Midbrain (tissue), 1 donor: ENCODE measurements at regions not wholly inside any gene's neighbourhood (a gene's known extent, or its start where the extent isn't known, plus 50 kb on each side); places are given as distances from the start of the nearest gene placed in this dataset.
"Not testable (repeated sequence)": the region's sequence is repeated elsewhere in the genome, so short reads cannot be mapped to it uniquely, and the experiment has no call there.

Source experiments
- DNase-seq: peaks from one replicate; lab custom pipeline; 2025; lab: John Stamatoyannopoulos, UW

GRCh38 chr3:177902876-177903275, 633.4 kb upstream of the KCNMB2 start:
- no peak for DNase-seq

GRCh38 chr3:177904621-177905020, 631.6 kb upstream of the KCNMB2 start:
- DNase-seq = no peak

GRCh38 chr3:177905173-177906125, 630.8 kb upstream of the KCNMB2 start:
- DNase-seq = peak; percentile 58

- peak; percentile 58 for DNase-seq
Measured at GRCh38 chr3:177906126-177906511, 630.1 kb upstream of the KCNMB2 start.

- no peak for DNase-seq
Measured at GRCh38 chr3:177906578-177907229, 629.5 kb upstream of the KCNMB2 start.

GRCh38 chr3:177909530-177909929, 626.7 kb upstream of the KCNMB2 start:
- DNase-seq = not testable (repeated sequence)

- DNase-seq = no peak
Measured at GRCh38 chr3:177914224-177914623, 622.0 kb upstream of the KCNMB2 start.

- DNase-seq = no peak
Measured at GRCh38 chr3:177916461-177916860, 619.8 kb upstream of the KCNMB2 start.

- no peak for DNase-seq
Measured at GRCh38 chr3:177917234-177917861, 618.9 kb upstream of the KCNMB2 start.

GRCh38 chr3:177921153-177921552, 615.1 kb upstream of the KCNMB2 start:
- no peak for DNase-seq

GRCh38 chr3:177924261-177924660, 612.0 kb upstream of the KCNMB2 start:
- DNase-seq = no peak

GRCh38 chr3:177928172-177928873, 607.9 kb upstream of the KCNMB2 start:
- no peak for DNase-seq

GRCh38 chr3:177929310-177929709, 606.9 kb upstream of the KCNMB2 start:
- DNase-seq = no peak

GRCh38 chr3:177930771-177931170, 605.5 kb upstream of the KCNMB2 start:
- DNase-seq = no peak

GRCh38 chr3:177931346-177931745, 604.9 kb upstream of the KCNMB2 start:
- DNase-seq = no peak

- DNase-seq = no peak
Measured at GRCh38 chr3:177932346-177932745, 603.9 kb upstream of the KCNMB2 start.

- DNase-seq = no peak
Measured at GRCh38 chr3:177932750-177933660, 603.2 kb upstream of the KCNMB2 start.

- no peak for DNase-seq
Measured at GRCh38 chr3:177934001-177934891, 602.0 kb upstream of the KCNMB2 start.

- DNase-seq = no peak
Measured at GRCh38 chr3:177935047-177935446, 601.2 kb upstream of the KCNMB2 start.

GRCh38 chr3:177936721-177937120, 599.5 kb upstream of the KCNMB2 start:
- DNase-seq = no peak
